HEK293 (cell line): ENCODE measurements at regions not wholly inside any gene's neighbourhood (a gene's known extent, or its start where the extent isn't known, plus 50 kb on each side); places are given as distances from the start of the nearest gene placed in this dataset.

Source experiments
- CTCF ChIA-PET: fragments of 350-600 bp; formaldehyde crosslinking; extraction: SDS; loops from one replicate; lab custom pipeline; 2021; ENCODE audit warnings: antibody characterized with exemption; lab: Yijun Ruan, JAX
- POLR2A ChIA-PET: fragments of 300-600 bp; formaldehyde crosslinking; extraction: SDS; loops from one replicate; lab custom pipeline; 2020; ENCODE audit warnings: antibody characterized with exemption, inconsistent platforms; lab: Yijun Ruan, JAX
- H3K27ac ChIP-seq: fragments of 200-500 bp; sonication (Bioruptor generic); 2 replicates; pipeline ENCODE4 v1.5.1; 2014; ENCODE audit warnings: low read depth, low read length, control low read depth, inconsistent platforms; ENCODE audit errors: extremely low read depth
- H3K36me3 ChIP-seq, 2 experiments: fragments of 200-500 bp in 1 of 2; sonication (Bioruptor generic) in 1 of 2; 1 replicate in 1 of 2; 2 replicates in 1 of 2; pipeline ENCODE4 v1.5.1; 2014 to 2017; ENCODE audit warnings: inconsistent platforms in 2 of 2, low read length in 2 of 2; ENCODE audit not compliant: control insufficient read depth in 2 of 2, insufficient read depth in 1 of 2
- H3K4me1 ChIP-seq: fragments of 200-500 bp; sonication (Bioruptor generic); 2 replicates; pipeline ENCODE4 v1.5.1; 2014; ENCODE audit warnings: mild to moderate bottlenecking, low read length, inconsistent platforms; ENCODE audit not compliant: control insufficient read depth, insufficient read depth
- H3K4me3 ChIP-seq: 2 replicates; pipeline ENCODE4 v1.5.1; 2011; ENCODE audit warnings: low read depth, mild to moderate bottlenecking, control low read depth, low read length, moderate library complexity
- H3K9me3 ChIP-seq: fragments of 200-500 bp; sonication (Bioruptor generic); 2 replicates; pipeline ENCODE4 v1.5.1; 2014; ENCODE audit warnings: low read depth, low read length, inconsistent platforms; ENCODE audit not compliant: control insufficient read depth, insufficient read depth
- BCL6B ChIP-seq: fragments of 450-650 bp; formaldehyde crosslinking; IDR thresholded peaks from 2 replicates; pipeline ENCODE4 v1.5.1; 2017; ENCODE audit warnings: missing biosample characterization, missing genetic modification characterization
- GLIS1 ChIP-seq: fragments of 450-650 bp; formaldehyde crosslinking; IDR thresholded peaks from 2 replicates; pipeline ENCODE4 v1.5.1; 2016; ENCODE audit warnings: missing biosample characterization, missing genetic modification characterization
- HOXC10 ChIP-seq: sonication (generic); formaldehyde crosslinking; IDR thresholded peaks from 2 replicates; pipeline ENCODE4 v1.8.1; 2023; ENCODE audit warnings: mild to moderate bottlenecking, missing genetic modification reagents
- KLF8 ChIP-seq: fragments of 450-650 bp; formaldehyde crosslinking; IDR thresholded peaks from 2 replicates; pipeline ENCODE4 v1.5.1; 2016; ENCODE audit warnings: missing biosample characterization, missing genetic modification characterization
- MEIS1 ChIP-seq: sonication (generic); formaldehyde crosslinking; IDR thresholded peaks from 2 replicates; pipeline ENCODE4 v1.8.1; 2022; ENCODE audit warnings: missing genetic modification reagents, mild to moderate bottlenecking, borderline replicate concordance
- TRIM28 ChIP-seq: IDR thresholded peaks from 2 replicates; pipeline ENCODE4 v1.6.1; 2011; ENCODE audit warnings: low read length, control low read depth, borderline replicate concordance
- ZBTB10 ChIP-seq: fragments of 450-650 bp; formaldehyde crosslinking; IDR thresholded peaks from 2 replicates; pipeline ENCODE4 v1.5.1; 2016; ENCODE audit warnings: missing biosample characterization, missing genetic modification characterization
- ZBTB11 ChIP-seq: fragments of 450-650 bp; formaldehyde crosslinking; conservative IDR thresholded peaks from 2 replicates; pipeline ENCODE4 v1.5.1; 2016; ENCODE audit warnings: low read depth, missing biosample characterization, missing genetic modification characterization
- ZIC2 ChIP-seq: fragments of 450-650 bp; formaldehyde crosslinking; IDR thresholded peaks from 2 replicates; pipeline ENCODE4 v1.5.1; 2016; ENCODE audit warnings: missing biosample characterization, missing genetic modification characterization
- ZNF121 ChIP-seq: fragments of 450-650 bp; formaldehyde crosslinking; IDR thresholded peaks from 2 replicates; pipeline ENCODE4 v1.5.1; 2016; ENCODE audit warnings: missing biosample characterization, missing genetic modification characterization
- ZNF146 ChIP-seq: fragments of 450-650 bp; formaldehyde crosslinking; IDR thresholded peaks from 2 replicates; pipeline ENCODE4 v1.5.1; 2016; ENCODE audit warnings: missing biosample characterization, missing genetic modification characterization
- ZNF18 ChIP-seq: fragments of 450-650 bp; formaldehyde crosslinking; IDR thresholded peaks from 2 replicates; pipeline ENCODE4 v1.5.1; 2016; ENCODE audit warnings: missing biosample characterization, missing genetic modification characterization
- ZNF211 ChIP-seq: fragments of 450-650 bp; formaldehyde crosslinking; IDR thresholded peaks from 2 replicates; pipeline ENCODE4 v1.5.1; 2016; ENCODE audit warnings: low read depth, missing biosample characterization, missing genetic modification characterization
- ZNF221 ChIP-seq: fragments of 450-650 bp; formaldehyde crosslinking; IDR thresholded peaks from 2 replicates; pipeline ENCODE4 v1.5.1; 2017; ENCODE audit warnings: missing biosample characterization, missing genetic modification characterization, borderline replicate concordance
- ZNF555 ChIP-seq: fragments of 450-650 bp; formaldehyde crosslinking; conservative IDR thresholded peaks from 2 replicates; pipeline ENCODE4 v1.5.1; 2017; ENCODE audit warnings: missing biosample characterization, mild to moderate bottlenecking, missing genetic modification characterization, inconsistent platforms
- ZNF596 ChIP-seq: fragments of 450-650 bp; IDR thresholded peaks from 2 replicates; pipeline ENCODE4 v1.5.0; 2018; ENCODE audit warnings: missing biosample characterization, mild to moderate bottlenecking, missing genetic modification characterization, moderate library complexity
- ZNF791 ChIP-seq: fragments of 450-650 bp; formaldehyde crosslinking; IDR thresholded peaks from 2 replicates; pipeline ENCODE4 v1.5.1; 2016; ENCODE audit warnings: missing biosample characterization, missing genetic modification characterization
- ZNF837 ChIP-seq: fragments of 450-650 bp; formaldehyde crosslinking; IDR thresholded peaks from 2 replicates; pipeline ENCODE4 v1.5.1; 2016; ENCODE audit warnings: missing biosample characterization, missing genetic modification characterization
- TF ChIP-seq, protein P1 (sequence below): fragments of 450-650 bp; IDR thresholded peaks from 2 replicates; pipeline ENCODE4 v1.5.1; 2018; ENCODE audit warnings: missing biosample characterization, mild to moderate bottlenecking, missing genetic modification characterization
- TF ChIP-seq, protein P2 (sequence below): sonication (generic); formaldehyde crosslinking; IDR thresholded peaks from 2 replicates; pipeline ENCODE4 v1.8.1; 2022; ENCODE audit warnings: mild to moderate bottlenecking, moderate library complexity, missing genetic modification reagents
- TF ChIP-seq, protein P3 (sequence below): fragments of 450-650 bp; formaldehyde crosslinking; IDR thresholded peaks from 2 replicates; pipeline ENCODE4 v1.5.1; 2017; ENCODE audit warnings: missing biosample characterization, missing genetic modification characterization

GRCh38 chr2:121030523-121030922 is 254.5 kb downstream of the TFCP2L1 start:
- no peak overlapping the region for H3K4me3 ChIP-seq
- TF ChIP-seq, protein P1, sequence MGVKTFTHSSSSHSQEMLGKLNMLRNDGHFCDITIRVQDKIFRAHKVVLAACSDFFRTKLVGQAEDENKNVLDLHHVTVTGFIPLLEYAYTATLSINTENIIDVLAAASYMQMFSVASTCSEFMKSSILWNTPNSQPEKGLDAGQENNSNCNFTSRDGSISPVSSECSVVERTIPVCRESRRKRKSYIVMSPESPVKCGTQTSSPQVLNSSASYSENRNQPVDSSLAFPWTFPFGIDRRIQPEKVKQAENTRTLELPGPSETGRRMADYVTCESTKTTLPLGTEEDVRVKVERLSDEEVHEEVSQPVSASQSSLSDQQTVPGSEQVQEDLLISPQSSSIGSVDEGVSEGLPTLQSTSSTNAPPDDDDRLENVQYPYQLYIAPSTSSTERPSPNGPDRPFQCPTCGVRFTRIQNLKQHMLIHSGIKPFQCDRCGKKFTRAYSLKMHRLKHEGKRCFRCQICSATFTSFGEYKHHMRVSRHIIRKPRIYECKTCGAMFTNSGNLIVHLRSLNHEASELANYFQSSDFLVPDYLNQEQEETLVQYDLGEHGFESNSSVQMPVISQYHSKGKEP (tag by site-specific recombination): no peak
- TF ChIP-seq ZNF211 (no peak), KLF8 (no peak), ZNF18 (tag by site-specific recombination) (no peak), MEIS1 (CRISPR knock-in tag) (no peak), ZNF837 (tag by site-specific recombination) (no peak), ZNF791 (tag by site-specific recombination) (no peak), ZBTB11 (tag by site-specific recombination) (no peak), HOXC10 (CRISPR knock-in tag) (no peak), BCL6B (tag by site-specific recombination) (no peak), ZNF596 (tag by site-specific recombination) (no peak), TRIM28 (no peak), ZNF555 (tag by site-specific recombination) (no peak), ZIC2 (tag by site-specific recombination) (no peak)
- H3K9me3 ChIP-seq: no peaks in the 10 kb centered on the region
- H3K4me1 ChIP-seq: no peaks in the 10 kb centered on the region
- no peaks in the 10 kb centered on the region for H3K36me3 ChIP-seq
- POLR2A ChIA-PET: no interaction called here
- H3K27ac ChIP-seq: no peak overlapping the region
- CTCF ChIA-PET: interaction anchor here (0.6 to 1.2 kb wide), 3 partner anchors 50 to 382 kb away, joined by 3 read pairs; no protein-coding TSS in a partner anchor

GRCh38 chr2:121031568-121032340 is 253.2 kb downstream of the TFCP2L1 start:
- no peak overlapping the region for H3K4me3 ChIP-seq
- H3K36me3 ChIP-seq: no peaks in the 10 kb centered on the region
- H3K4me1 ChIP-seq: 0 out of 2 replicates have a peak, but pooled peaks cover 2% of the 10 kb centered on the region
- ChIA-PET CTCF (interaction anchor here (0.6 to 1.2 kb wide), 3 partner anchors 48 to 1623 kb away, joined by 3 to 4 read pairs (median 3); no protein-coding TSS in a partner anchor), POLR2A (no interaction called here)
- no peak overlapping the region for H3K27ac ChIP-seq
- no peaks in the 10 kb centered on the region for H3K9me3 ChIP-seq
- TF ChIP-seq ZNF146 (tag by site-specific recombination) (no peak), ZNF121 (tag by site-specific recombination) (no peak), GLIS1 (tag by site-specific recombination) (no peak), KLF8 (no peak), ZBTB10 (tag by site-specific recombination) (no peak), TRIM28 (no peak), ZNF221 (no peak)
- TF ChIP-seq, protein P2, sequence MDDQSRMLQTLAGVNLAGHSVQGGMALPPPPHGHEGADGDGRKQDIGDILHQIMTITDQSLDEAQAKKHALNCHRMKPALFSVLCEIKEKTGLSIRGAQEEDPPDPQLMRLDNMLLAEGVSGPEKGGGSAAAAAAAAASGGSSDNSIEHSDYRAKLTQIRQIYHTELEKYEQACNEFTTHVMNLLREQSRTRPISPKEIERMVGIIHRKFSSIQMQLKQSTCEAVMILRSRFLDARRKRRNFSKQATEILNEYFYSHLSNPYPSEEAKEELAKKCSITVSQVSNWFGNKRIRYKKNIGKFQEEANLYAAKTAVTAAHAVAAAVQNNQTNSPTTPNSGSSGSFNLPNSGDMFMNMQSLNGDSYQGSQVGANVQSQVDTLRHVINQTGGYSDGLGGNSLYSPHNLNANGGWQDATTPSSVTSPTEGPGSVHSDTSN (CRISPR knock-in tag): no peak
- TF ChIP-seq, protein P3, sequence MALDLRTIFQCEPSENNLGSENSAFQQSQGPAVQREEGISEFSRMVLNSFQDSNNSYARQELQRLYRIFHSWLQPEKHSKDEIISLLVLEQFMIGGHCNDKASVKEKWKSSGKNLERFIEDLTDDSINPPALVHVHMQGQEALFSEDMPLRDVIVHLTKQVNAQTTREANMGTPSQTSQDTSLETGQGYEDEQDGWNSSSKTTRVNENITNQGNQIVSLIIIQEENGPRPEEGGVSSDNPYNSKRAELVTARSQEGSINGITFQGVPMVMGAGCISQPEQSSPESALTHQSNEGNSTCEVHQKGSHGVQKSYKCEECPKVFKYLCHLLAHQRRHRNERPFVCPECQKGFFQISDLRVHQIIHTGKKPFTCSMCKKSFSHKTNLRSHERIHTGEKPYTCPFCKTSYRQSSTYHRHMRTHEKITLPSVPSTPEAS (tag by site-specific recombination): no peak
